H1 (cell line): ENCODE measurements at regions not wholly inside any gene's neighbourhood (a gene's known extent, or its start where the extent isn't known, plus 50 kb on each side); places are given as distances from the start of the nearest gene placed in this dataset.

ENCODE experiments used
- CTCF ChIA-PET: fragments of 300-600 bp; sonication (Branson Sonifier 250); formaldehyde crosslinking; loops from one replicate; lab custom pipeline; 2021; ENCODE audit not compliant: partially characterized antibody; lab: Charles Lee
- POLR2A ChIA-PET: fragments of 300-600 bp; sonication (Branson Sonifier 250); formaldehyde crosslinking; loops from one replicate; lab custom pipeline; 2021; ENCODE audit warnings: inconsistent platforms; ENCODE audit not compliant: partially characterized antibody; lab: Charles Lee
- DNase-seq, 2 experiments: peaks; one replicate each; pipeline versions ENCODE4 v3.0.0 to v3.0.0-alpha.2; 2010 to 2022; ENCODE audit warnings: low spot score in 2 of 2, low read depth in 1 of 2, mixed read lengths in 1 of 2
- FAIRE-seq: peaks from 2 replicates; lab custom pipeline; 2011; peaks lifted over from hg19 to GRCh38; lab: Jason Lieb, UNC
- H2AFZ ChIP-seq: 2 replicates; pipeline ENCODE4 v1.8.1; 2012; ENCODE audit warnings: low read length, inconsistent platforms
- H2AK5ac ChIP-seq: 2 replicates; pipeline ENCODE4 v1.6.1; 2013; ENCODE audit warnings: low read depth, low read length
- H2BK120ac ChIP-seq: replicated peaks from 2 replicates; pipeline ENCODE3; 2013; ENCODE audit warnings: low read depth, low read length, inconsistent platforms
- H2BK12ac ChIP-seq: 2 replicates; pipeline ENCODE4 v1.6.1; 2013; ENCODE audit warnings: low read depth, low read length
- H2BK15ac ChIP-seq: 2 replicates; pipeline ENCODE4 v1.6.1; 2013; ENCODE audit warnings: low read length
- H2BK20ac ChIP-seq: 2 replicates; pipeline ENCODE4 v1.6.1; 2013; ENCODE audit warnings: low read length
- H2BK5ac ChIP-seq: 2 replicates; pipeline ENCODE4 v1.6.1; 2013; ENCODE audit warnings: low read depth, low read length
- H3K14ac ChIP-seq: 2 replicates; pipeline ENCODE4 v1.6.1; 2013; ENCODE audit warnings: inconsistent platforms; ENCODE audit not compliant: insufficient read length
- H3K18ac ChIP-seq: 2 replicates; pipeline ENCODE4 v1.6.1; 2013; ENCODE audit warnings: low read length; ENCODE audit errors: extremely low read depth
- H3K23ac ChIP-seq: 2 replicates; pipeline ENCODE4 v1.6.1; 2013; ENCODE audit warnings: inconsistent platforms; ENCODE audit not compliant: insufficient read length
- H3K23me2 ChIP-seq: 2 replicates; pipeline ENCODE4 v1.6.1; 2013; ENCODE audit warnings: low read depth, low read length
- H3K27ac ChIP-seq: 2 replicates; pipeline ENCODE4 v1.6.1; 2011; ENCODE audit warnings: low read depth, low read length, inconsistent platforms
- H3K27me3 ChIP-seq, 4 experiments: replicated peaks in 1 of 4; 1 replicate in 1 of 4; 2 replicates in 3 of 4; pipeline versions ENCODE4 v1.6.1 to v1.8.1; 2011 to 2013; ENCODE audit warnings: low read length in 3 of 4, mild to moderate bottlenecking in 3 of 4, inconsistent platforms in 2 of 4, mixed read lengths in 2 of 4, moderate library complexity in 1 of 4; ENCODE audit not compliant: control insufficient read depth in 3 of 4, insufficient read depth in 3 of 4; ENCODE audit errors: extremely low read depth in 1 of 4
- H3K36me3 ChIP-seq, 4 experiments: 2 replicates each; pipeline versions ENCODE4 v1.6.1 to v1.8.1; 2011 to 2013; ENCODE audit warnings: mild to moderate bottlenecking in 4 of 4, low read length in 3 of 4, moderate library complexity in 2 of 4, control low read depth in 1 of 4, inconsistent platforms in 1 of 4; ENCODE audit not compliant: insufficient read depth in 4 of 4, control insufficient read depth in 2 of 4
- H3K4ac ChIP-seq: replicated peaks from 2 replicates; pipeline ENCODE3; 2013; ENCODE audit warnings: low read length, low read depth, mixed read lengths, inconsistent platforms; ENCODE audit not compliant: insufficient read length
- H3K4me1 ChIP-seq, 4 experiments: replicated peaks in 1 of 4; 1 replicate in 1 of 4; 2 replicates in 3 of 4; pipeline versions ENCODE4 v1.6.1 to v1.8.1; 2011 to 2013; ENCODE audit warnings: low read length in 3 of 4, inconsistent platforms in 2 of 4, mixed read lengths in 1 of 4; ENCODE audit not compliant: insufficient read depth in 4 of 4, control insufficient read depth in 3 of 4
- H3K4me2 ChIP-seq, 2 experiments: 2 replicates each; pipeline versions ENCODE4 v1.6.1 to v1.8.1; 2011 to 2013; ENCODE audit warnings: low read depth in 2 of 2, low read length in 2 of 2, control low read depth in 1 of 2, inconsistent platforms in 1 of 2, mild to moderate bottlenecking in 1 of 2; ENCODE audit not compliant: insufficient read depth in 1 of 2
- H3K4me3 ChIP-seq, 4 experiments: fragments of 200-600, 300-600 bp in 1 of 4; sonication (generic), shearing (Covaris generic), sonication (Bioruptor Twin) in 1 of 4; 2 replicates each; pipeline versions ENCODE4 v1.5.1 to v1.8.1; 2011 to 2016; ENCODE audit warnings: low read length in 4 of 4, low read depth in 3 of 4, control low read depth in 2 of 4, inconsistent platforms in 2 of 4, mild to moderate bottlenecking in 2 of 4, mixed read lengths in 1 of 4, moderate library complexity in 1 of 4; ENCODE audit not compliant: insufficient read depth in 2 of 4; ENCODE audit errors: extremely low read depth in 1 of 4
- H3K56ac ChIP-seq: replicated peaks from 2 replicates; pipeline ENCODE3; 2013; ENCODE audit warnings: low read depth, mild to moderate bottlenecking, mixed read lengths, low read length, inconsistent platforms; ENCODE audit not compliant: insufficient read length
- H3K79me1 ChIP-seq: 2 replicates; pipeline ENCODE4 v1.6.1; 2013; ENCODE audit warnings: low read depth, low read length, control low read depth
- H3K79me2 ChIP-seq, 2 experiments: 2 replicates each; pipeline versions ENCODE4 v1.6.1 to v1.8.1; 2012 to 2013; ENCODE audit warnings: low read length in 2 of 2, mild to moderate bottlenecking in 2 of 2, inconsistent platforms in 1 of 2; ENCODE audit not compliant: insufficient read depth in 2 of 2, control insufficient read depth in 1 of 2
- H3K9ac ChIP-seq, 4 experiments: replicated peaks in 1 of 4; 1 replicate in 1 of 4; 2 replicates in 3 of 4; pipeline versions ENCODE4 v1.6.1 to v1.8.1; 2011 to 2013; ENCODE audit warnings: low read depth in 3 of 4, low read length in 3 of 4, control low read depth in 2 of 4, mild to moderate bottlenecking in 2 of 4, moderate library complexity in 2 of 4, inconsistent platforms in 1 of 4; ENCODE audit errors: extremely low read depth in 1 of 4
- H3K9me3 ChIP-seq, 2 experiments: 2 replicates each; pipeline versions ENCODE4 v1.6.1 to v1.8.1; 2012 to 2013; ENCODE audit warnings: mild to moderate bottlenecking in 2 of 2, moderate library complexity in 2 of 2, control low read depth in 1 of 2, inconsistent platforms in 1 of 2, low read depth in 1 of 2, low read length in 1 of 2, mixed read lengths in 1 of 2; ENCODE audit not compliant: insufficient read depth in 2 of 2
- H4K20me1 ChIP-seq, 2 experiments: replicated peaks in 1 of 2; 2 replicates each; pipeline versions ENCODE3 to v1.8.1; 2011 to 2013; ENCODE audit warnings: inconsistent platforms in 2 of 2, low read length in 2 of 2, mild to moderate bottlenecking in 1 of 2; ENCODE audit not compliant: insufficient read depth in 2 of 2, control insufficient read depth in 1 of 2
- H4K5ac ChIP-seq: 2 replicates; pipeline ENCODE4 v1.6.1; 2013; ENCODE audit warnings: low read length, low read depth, mixed read lengths, inconsistent platforms; ENCODE audit not compliant: insufficient read length
- H4K8ac ChIP-seq: 2 replicates; pipeline ENCODE4 v1.8.0; 2013; ENCODE audit warnings: mild to moderate bottlenecking, moderate library complexity, low read length, inconsistent platforms; ENCODE audit not compliant: insufficient read depth; ENCODE audit errors: extremely low read depth
- H4K91ac ChIP-seq: replicated peaks from 2 replicates; pipeline ENCODE3; 2013; ENCODE audit warnings: low read length, mixed read lengths, inconsistent platforms; ENCODE audit not compliant: insufficient read length
- ATF2 ChIP-seq: IDR thresholded peaks from 2 replicates; pipeline ENCODE4 v1.6.1; 2012; ENCODE audit warnings: low read length, inconsistent platforms
- BACH1 ChIP-seq: IDR thresholded peaks from 2 replicates; pipeline ENCODE4 v1.6.1; 2012; ENCODE audit warnings: low read length, improper control_type of control experiment
- CHD1 ChIP-seq: IDR thresholded peaks from 2 replicates; pipeline ENCODE4 v1.6.1; 2012; ENCODE audit warnings: low read depth, low read length, improper control_type of control experiment
- HDAC6 ChIP-seq: IDR thresholded peaks from one replicate; pipeline ENCODE4 v1.7.1; 2012; ENCODE audit warnings: low read depth, mild to moderate bottlenecking, inconsistent platforms, low read length, moderate library complexity
- JUND ChIP-seq: IDR thresholded peaks from 2 replicates; pipeline ENCODE4 v1.6.1; 2011; ENCODE audit warnings: mild to moderate bottlenecking, improper control_type of control experiment, low read length
- RAD21 ChIP-seq, 2 experiments: IDR thresholded peaks in 1 of 2; conservative IDR thresholded peaks in 1 of 2; 2 replicates each; pipeline ENCODE4 v1.6.1; 2011; ENCODE audit warnings: low read depth in 2 of 2, low read length in 2 of 2, improper control_type of control experiment in 1 of 2, inconsistent platforms in 1 of 2, mild to moderate bottlenecking in 1 of 2, moderate library complexity in 1 of 2
- SIN3A ChIP-seq, 2 experiments: IDR thresholded peaks in 1 of 2; conservative IDR thresholded peaks in 1 of 2; 2 replicates each; pipeline ENCODE4 v1.6.1; 2011 to 2012; ENCODE audit warnings: low read length in 2 of 2, improper control_type of control experiment in 1 of 2, low read depth in 1 of 2, mild to moderate bottlenecking in 1 of 2
- TAF1 ChIP-seq: IDR thresholded peaks from 2 replicates; pipeline ENCODE4 v1.6.1; 2011; ENCODE audit warnings: mild to moderate bottlenecking, low read depth, low read length
- USF2 ChIP-seq: IDR thresholded peaks from 2 replicates; pipeline ENCODE4 v1.6.1; 2011; ENCODE audit warnings: low read length, improper control_type of control experiment
- WGBS, 2 experiments: shearing (Covaris generic) in 1 of 2; methylation state at CpG; one replicate each; pipeline versions ENCODE4 v1.1.6 to v1.1.7; 2013 to 2015; ENCODE audit warnings: low lambda C conversion rate in 2 of 2, mixed read lengths in 2 of 2, inconsistent platforms in 1 of 2, low coverage in 1 of 2, missing lambda C conversion rate in 1 of 2; ENCODE audit not compliant: insufficient replicate concordance in 2 of 2, insufficient coverage in 1 of 2, insufficient read length in 1 of 2; ENCODE audit errors: extremely low coverage in 1 of 2, missing lambda C conversion rate in 1 of 2; 5-methylcytosine and 5-hydroxymethylcytosine counted together

- Histone ChIP-seq H2BK12ac (no peak overlapping the region), H3K4me3 (no peak overlapping the region), H2AFZ (0 out of 2 replicates have a peak overlapping the region, but pooled peaks have one; percentile 7), H3K79me1 (no peaks in the 10 kb centered on the region), H3K14ac (no peak overlapping the region), H4K5ac (no peak overlapping the region), H4K8ac (no peak overlapping the region), H3K27me3 (no peaks in the 10 kb centered on the region), H3K4me2 (no peak overlapping the region), H4K91ac (no peak overlapping the region), H3K9me3 (0 out of 4 replicates have a peak, but pooled peaks cover 2 to 3% of the 10 kb centered on the region in 2 experiments), H3K4me1 (no peaks in the 10 kb centered on the region; a peak in 1 of 7 replicates), H3K23ac (no peak overlapping the region), H3K18ac (no peak overlapping the region), H2AK5ac (no peak overlapping the region), H4K20me1 (no peaks in the 10 kb centered on the region), H3K36me3 (no peaks in the 10 kb centered on the region), H3K23me2 (no peaks in the 10 kb centered on the region), H2BK15ac (no peak overlapping the region), H2BK20ac (no peak overlapping the region), H2BK120ac (no peak overlapping the region), H2BK5ac (no peak overlapping the region), H3K56ac (no peak overlapping the region), H3K27ac (no peak overlapping the region), H3K9ac (no peak overlapping the region), H3K79me2 (no peaks in the 10 kb centered on the region), H3K4ac (no peak overlapping the region)
- TF ChIP-seq JUND = no peak
- TF ChIP-seq HDAC6 = no peak
- TF ChIP-seq RAD21 (IDR thresholded peaks at IDR 0.05 in 1 of 2, conservative IDR thresholded peaks at IDR 0.05 in 1 of 2; ENCODE audit: low read depth in 2 of 2, low read length in 2 of 2) = no peak
- no peak for TF ChIP-seq BACH1
- no peak for TF ChIP-seq CHD1
- TF ChIP-seq USF2 = no peak
- TF ChIP-seq SIN3A (conservative IDR thresholded peaks at IDR 0.05 in 1 of 2, IDR thresholded peaks at IDR 0.05 in 1 of 2; ENCODE audit: low read depth in 1 of 2, low read length in 2 of 2) = no peak
- TF ChIP-seq ATF2 = no peak
- no peak for TF ChIP-seq TAF1
- POLR2A ChIA-PET = no interaction called here
- 73% methylated on average over 3 of the region's 3 CpGs; no CpG with 5 or more reads in 1 of the 2 experiments for WGBS, 2 experiments
- no peak for DNase-seq
- CTCF ChIA-PET = no interaction called here
- FAIRE-seq = no peak
Observed at GRCh38 chr6:21284166-21284565, 309.4 kb upstream of the SOX4 start.
